Left colon (tissue), 2 donors: ENCODE measurements at regions not wholly inside any gene's neighbourhood (a gene's known extent, or its start where the extent isn't known, plus 50 kb on each side); places are given as distances from the start of the nearest gene placed in this dataset.
A peak's percentile ranks its signal among the peaks of the same experiment; 100 is the strongest.

Experiments
- ATAC-seq: fragments of 200-7000 bp; cut with Tn5 transposase; one replicate; pipeline ENCODE4 v1.9.1; 2020; ENCODE audit warnings: mild to moderate bottlenecking, moderate library complexity
- DNase-seq, 2 donors: peaks; one replicate each; pipeline ENCODE4 v3.0.0-alpha.2; 2020
- intact Hi-C, 2 donors: fragments of 100-400 bp; cut with DNase I in 1 of 2; cut with micrococcal nuclease in 1 of 2; formaldehyde crosslinking; loops; one replicate each; pipeline versions ENCODE4 v1.11.2 to v1.14.0; 2022; cut with DNase I, micrococcal nuclease
- donor health status: DM: no; HTN: no; CAD: no.
- donor health status: DM: yes; HTN: yes; CAD: no.

- no peak for DNase-seq
- intact Hi-C loops: no loop called here
- ATAC-seq: peak; percentile 41
Observed at GRCh38 chr5:89729623-89730301, 679.8 kb downstream of the CETN3 start.

GRCh38 chr5:89728750-89729149 is 680.8 kb downstream of the CETN3 start:
- intact Hi-C loops: no loop called here
- ATAC-seq: no peak
- no peak for DNase-seq

- DNase-seq: no peak
- ATAC-seq: no peak
- intact Hi-C loops: no loop called here
Observed at GRCh38 chr5:89728134-89728533, 681.4 kb downstream of the CETN3 start.

GRCh38 chr5:89724379-89725095 is 685.0 kb downstream of the CETN3 start:
- intact Hi-C loops: no loop called here
- DNase-seq (no peak), ATAC-seq (no peak)

- DNase-seq: no peak
- no peak for ATAC-seq
- intact Hi-C loops: no loop called here
Observed at GRCh38 chr5:89723907-89724306, 685.6 kb downstream of the CETN3 start.

GRCh38 chr5:89722538-89722937 is 687.0 kb downstream of the CETN3 start:
- intact Hi-C loops: no loop called here
- no peak for ATAC-seq
- DNase-seq: no peak

- ATAC-seq (no peak), DNase-seq (no peak)
- intact Hi-C loops: no loop called here
Observed at GRCh38 chr5:89721931-89722330, 687.6 kb downstream of the CETN3 start.

- ATAC-seq (no peak), DNase-seq (no peak)
- intact Hi-C loops: no loop called here
Observed at GRCh38 chr5:89721353-89721752, 688.2 kb downstream of the CETN3 start.

GRCh38 chr5:89712134-89712700 is 697.3 kb downstream of the CETN3 start:
- intact Hi-C loops: no loop called here
- ATAC-seq (no peak), DNase-seq (no peak)

GRCh38 chr5:89711526-89711925 is 698.0 kb downstream of the CETN3 start:
- intact Hi-C loops: no loop called here
- DNase-seq (no peak), ATAC-seq (no peak)

- ATAC-seq (no peak), DNase-seq (no peak)
- intact Hi-C loops: no loop called here
Observed at GRCh38 chr5:89710006-89710405, 699.5 kb downstream of the CETN3 start.

GRCh38 chr5:89707891-89708290 is 701.7 kb downstream of the CETN3 start:
- intact Hi-C loops: no loop called here
- DNase-seq (no peak), ATAC-seq (no peak)

GRCh38 chr5:89706731-89707130 is 702.8 kb downstream of the CETN3 start:
- DNase-seq (no peak), ATAC-seq (no peak)
- intact Hi-C loops: no loop called here

GRCh38 chr5:89703817-89704216 is 705.7 kb downstream of the CETN3 start:
- DNase-seq (no peak), ATAC-seq (no peak)
- intact Hi-C loops: no loop called here

GRCh38 chr5:89698028-89698427 is 711.5 kb downstream of the CETN3 start:
- DNase-seq: no peak
- intact Hi-C loops: no loop called here
- no peak for ATAC-seq

- ATAC-seq: no peak
- intact Hi-C loops: no loop called here
- no peak for DNase-seq
Observed at GRCh38 chr5:89697581-89697980, 712.0 kb downstream of the CETN3 start.

- no peak for ATAC-seq
- intact Hi-C loops: no loop called here
- DNase-seq: no peak
Observed at GRCh38 chr5:89695371-89695770, 714.2 kb downstream of the CETN3 start.

- no peak for ATAC-seq
- DNase-seq: no peak
Observed at GRCh38 chr5:89694026-89694550, 715.5 kb downstream of the CETN3 start.

GRCh38 chr5:89690331-89690730 is 719.2 kb downstream of the CETN3 start:
- ATAC-seq (no peak), DNase-seq (no peak)
- intact Hi-C loops: no loop called here

More at GRCh38 chr5:89694026-89694550, 715.5 kb downstream of the CETN3 start:
- intact Hi-C loops: no loop called here

- no peak for ATAC-seq
- DNase-seq: no peak
Observed at GRCh38 chr5:89686081-89686765, 723.3 kb downstream of the CETN3 start.

More at GRCh38 chr5:89686081-89686765, 723.3 kb downstream of the CETN3 start:
- intact Hi-C loops: no loop called here
